ENCODE measurements at regions not wholly inside any gene's neighbourhood (a gene's known extent, or its start where the extent isn't known, plus 50 kb on each side); places are given as distances from the start of the nearest gene placed in this dataset.

GRCh38 chr15:70306081-70306480 lies 208.4 kb upstream of the TLE3 start:
- TF ChIP-seq EZH2 (IDR thresholded peaks at IDR 0.05; ENCODE audit: borderline replicate concordance) (no peak), EZH2phosphoT487 (IDR thresholded peaks at IDR 0.05; ENCODE audit: low read depth, severe bottlenecking, unreplicated experiment) (no peak), CTCF (IDR thresholded peaks at IDR 0.05; ENCODE audit: poor library complexity) (no peak)
- Histone ChIP-seq H3K27ac (no peak overlapping the region), H3K4me3 (no peak overlapping the region), H3K27me3 (no peaks in the 10 kb centered on the region), H3K9me2 (replicated peaks; ENCODE audit: insufficient read depth) (no peaks in the 10 kb centered on the region), H3K79me2 (no peaks in the 10 kb centered on the region), H3K9me3 (ENCODE audit: low read depth) (no peaks in the 10 kb centered on the region), H3K4me1 (ENCODE audit: insufficient read depth) (no peaks in the 10 kb centered on the region), H2AFZ (no peak overlapping the region), H4K20me1 (ENCODE audit: insufficient read depth, poor library complexity, severe bottlenecking) (no peaks in the 10 kb centered on the region), H3K36me3 (replicated peaks; ENCODE audit: insufficient read depth, low read depth) (no peaks in the 10 kb centered on the region), H3K4me2 (no peak overlapping the region)
- DNase-seq (ENCODE audit: low spot score), result no peak
- 67% methylated on average over 6 of the region's 6 CpGs for WGBS (ENCODE audit: low lambda C conversion rate, missing lambda C conversion rate)

- no peaks in the 10 kb centered on the region for H3K27me3 ChIP-seq
- WGBS (ENCODE audit: low lambda C conversion rate, missing lambda C conversion rate), result 98% methylated on average over 4 of the region's 4 CpGs
- no peaks in the 10 kb centered on the region for H3K4me1 ChIP-seq (ENCODE audit: insufficient read depth)
- H2AFZ ChIP-seq, result no peak overlapping the region
- no peaks in the 10 kb centered on the region for H3K36me3 ChIP-seq (replicated peaks; ENCODE audit: insufficient read depth, low read depth)
- DNase-seq (ENCODE audit: low spot score), result no peak
- no peak overlapping the region for H3K4me2 ChIP-seq
- no peaks in the 10 kb centered on the region for H3K79me2 ChIP-seq
- H4K20me1 ChIP-seq (ENCODE audit: insufficient read depth, poor library complexity, severe bottlenecking), result no peaks in the 10 kb centered on the region
- H3K4me3 ChIP-seq, result no peak overlapping the region
- H3K27ac ChIP-seq, result no peak overlapping the region
- no peaks in the 10 kb centered on the region for H3K9me3 ChIP-seq (ENCODE audit: low read depth)
- TF ChIP-seq CTCF (IDR thresholded peaks at IDR 0.05; ENCODE audit: poor library complexity) (no peak), EZH2 (IDR thresholded peaks at IDR 0.05; ENCODE audit: borderline replicate concordance) (no peak), EZH2phosphoT487 (IDR thresholded peaks at IDR 0.05; ENCODE audit: low read depth, severe bottlenecking, unreplicated experiment) (no peak)
- no peaks in the 10 kb centered on the region for H3K9me2 ChIP-seq (replicated peaks; ENCODE audit: insufficient read depth)
Measured at GRCh38 chr15:70303981-70304380, 206.3 kb upstream of the TLE3 start.

GRCh38 chr15:70302360-70302759 lies 204.6 kb upstream of the TLE3 start:
- Histone ChIP-seq H3K4me1 (ENCODE audit: insufficient read depth) (peaks cover 2% of the 10 kb centered on the region), H3K36me3 (replicated peaks; ENCODE audit: insufficient read depth, low read depth) (no peaks in the 10 kb centered on the region), H3K9me2 (replicated peaks; ENCODE audit: insufficient read depth) (no peaks in the 10 kb centered on the region), H3K79me2 (no peaks in the 10 kb centered on the region), H3K4me3 (no peak overlapping the region), H3K9me3 (ENCODE audit: low read depth) (no peaks in the 10 kb centered on the region), H3K4me2 (no peak overlapping the region), H3K27me3 (no peaks in the 10 kb centered on the region), H4K20me1 (ENCODE audit: insufficient read depth, poor library complexity, severe bottlenecking) (no peaks in the 10 kb centered on the region), H2AFZ (no peak overlapping the region), H3K27ac (no peak overlapping the region)
- TF ChIP-seq EZH2 (IDR thresholded peaks at IDR 0.05; ENCODE audit: borderline replicate concordance) (no peak), EZH2phosphoT487 (IDR thresholded peaks at IDR 0.05; ENCODE audit: low read depth, severe bottlenecking, unreplicated experiment) (no peak), CTCF (IDR thresholded peaks at IDR 0.05; ENCODE audit: poor library complexity) (no peak)
- 100% methylated on average over 1 of the region's 1 CpG for WGBS (ENCODE audit: low lambda C conversion rate, missing lambda C conversion rate)
- no peak for DNase-seq (ENCODE audit: low spot score)

- Histone ChIP-seq H3K4me1 (ENCODE audit: insufficient read depth) (peaks cover 2% of the 10 kb centered on the region), H4K20me1 (ENCODE audit: insufficient read depth, poor library complexity, severe bottlenecking) (no peaks in the 10 kb centered on the region), H3K27ac (no peak overlapping the region), H3K4me2 (no peak overlapping the region), H3K36me3 (replicated peaks; ENCODE audit: insufficient read depth, low read depth) (no peaks in the 10 kb centered on the region), H2AFZ (no peak overlapping the region), H3K9me2 (replicated peaks; ENCODE audit: insufficient read depth) (no peaks in the 10 kb centered on the region), H3K9me3 (ENCODE audit: low read depth) (no peaks in the 10 kb centered on the region), H3K4me3 (no peak overlapping the region), H3K79me2 (no peaks in the 10 kb centered on the region), H3K27me3 (no peaks in the 10 kb centered on the region)
- no peak for TF ChIP-seq EZH2phosphoT487 (IDR thresholded peaks at IDR 0.05; ENCODE audit: low read depth, severe bottlenecking, unreplicated experiment)
- TF ChIP-seq CTCF (IDR thresholded peaks at IDR 0.05; ENCODE audit: poor library complexity), result no peak
- no peak for TF ChIP-seq EZH2 (IDR thresholded peaks at IDR 0.05; ENCODE audit: borderline replicate concordance)
- no peak for DNase-seq (ENCODE audit: low spot score)
- 90% methylated on average over 5 of the region's 5 CpGs for WGBS (ENCODE audit: low lambda C conversion rate, missing lambda C conversion rate)
Measured at GRCh38 chr15:70301396-70301795, 203.7 kb upstream of the TLE3 start.

Measured in hepatocyte (in vitro differentiated cells).